H1 (cell line): ENCODE measurements at regions not wholly inside any gene's neighbourhood (a gene's known extent, or its start where the extent isn't known, plus 50 kb on each side); places are given as distances from the start of the nearest gene placed in this dataset.

Experiments
- CTCF ChIA-PET: fragments of 300-600 bp; sonication (Branson Sonifier 250); formaldehyde crosslinking; loops from one replicate; lab custom pipeline; 2021; ENCODE audit not compliant: partially characterized antibody; lab: Charles Lee
- POLR2A ChIA-PET: fragments of 300-600 bp; sonication (Branson Sonifier 250); formaldehyde crosslinking; loops from one replicate; lab custom pipeline; 2021; ENCODE audit warnings: inconsistent platforms; ENCODE audit not compliant: partially characterized antibody; lab: Charles Lee
- DNase-seq, 2 experiments: peaks; one replicate each; pipeline versions ENCODE4 v3.0.0 to v3.0.0-alpha.2; 2010 to 2022; ENCODE audit warnings: low spot score in 2 of 2, low read depth in 1 of 2, mixed read lengths in 1 of 2
- FAIRE-seq: peaks from 2 replicates; lab custom pipeline; 2011; peaks lifted over from hg19 to GRCh38; lab: Jason Lieb, UNC
- H2AFZ ChIP-seq: 2 replicates; pipeline ENCODE4 v1.8.1; 2012; ENCODE audit warnings: low read length, inconsistent platforms
- H2AK5ac ChIP-seq: 2 replicates; pipeline ENCODE4 v1.6.1; 2013; ENCODE audit warnings: low read depth, low read length
- H2BK120ac ChIP-seq: replicated peaks from 2 replicates; pipeline ENCODE3; 2013; ENCODE audit warnings: low read depth, low read length, inconsistent platforms
- H2BK12ac ChIP-seq: 2 replicates; pipeline ENCODE4 v1.6.1; 2013; ENCODE audit warnings: low read depth, low read length
- H2BK15ac ChIP-seq: 2 replicates; pipeline ENCODE4 v1.6.1; 2013; ENCODE audit warnings: low read length
- H2BK20ac ChIP-seq: 2 replicates; pipeline ENCODE4 v1.6.1; 2013; ENCODE audit warnings: low read length
- H2BK5ac ChIP-seq: 2 replicates; pipeline ENCODE4 v1.6.1; 2013; ENCODE audit warnings: low read depth, low read length
- H3K14ac ChIP-seq: 2 replicates; pipeline ENCODE4 v1.6.1; 2013; ENCODE audit warnings: inconsistent platforms; ENCODE audit not compliant: insufficient read length
- H3K18ac ChIP-seq: 2 replicates; pipeline ENCODE4 v1.6.1; 2013; ENCODE audit warnings: low read length; ENCODE audit errors: extremely low read depth
- H3K23ac ChIP-seq: 2 replicates; pipeline ENCODE4 v1.6.1; 2013; ENCODE audit warnings: inconsistent platforms; ENCODE audit not compliant: insufficient read length
- H3K23me2 ChIP-seq: 2 replicates; pipeline ENCODE4 v1.6.1; 2013; ENCODE audit warnings: low read depth, low read length
- H3K27ac ChIP-seq: 2 replicates; pipeline ENCODE4 v1.6.1; 2011; ENCODE audit warnings: low read depth, low read length, inconsistent platforms
- H3K27me3 ChIP-seq, 4 experiments: replicated peaks in 1 of 4; 1 replicate in 1 of 4; 2 replicates in 3 of 4; pipeline versions ENCODE4 v1.6.1 to v1.8.1; 2011 to 2013; ENCODE audit warnings: low read length in 3 of 4, mild to moderate bottlenecking in 3 of 4, inconsistent platforms in 2 of 4, mixed read lengths in 2 of 4, moderate library complexity in 1 of 4; ENCODE audit not compliant: control insufficient read depth in 3 of 4, insufficient read depth in 3 of 4; ENCODE audit errors: extremely low read depth in 1 of 4
- H3K36me3 ChIP-seq, 4 experiments: 2 replicates each; pipeline versions ENCODE4 v1.6.1 to v1.8.1; 2011 to 2013; ENCODE audit warnings: mild to moderate bottlenecking in 4 of 4, low read length in 3 of 4, moderate library complexity in 2 of 4, control low read depth in 1 of 4, inconsistent platforms in 1 of 4; ENCODE audit not compliant: insufficient read depth in 4 of 4, control insufficient read depth in 2 of 4
- H3K4ac ChIP-seq: replicated peaks from 2 replicates; pipeline ENCODE3; 2013; ENCODE audit warnings: low read length, low read depth, mixed read lengths, inconsistent platforms; ENCODE audit not compliant: insufficient read length
- H3K4me1 ChIP-seq, 4 experiments: replicated peaks in 1 of 4; 1 replicate in 1 of 4; 2 replicates in 3 of 4; pipeline versions ENCODE4 v1.6.1 to v1.8.1; 2011 to 2013; ENCODE audit warnings: low read length in 3 of 4, inconsistent platforms in 2 of 4, mixed read lengths in 1 of 4; ENCODE audit not compliant: insufficient read depth in 4 of 4, control insufficient read depth in 3 of 4
- H3K4me2 ChIP-seq, 2 experiments: 2 replicates each; pipeline versions ENCODE4 v1.6.1 to v1.8.1; 2011 to 2013; ENCODE audit warnings: low read depth in 2 of 2, low read length in 2 of 2, control low read depth in 1 of 2, inconsistent platforms in 1 of 2, mild to moderate bottlenecking in 1 of 2; ENCODE audit not compliant: insufficient read depth in 1 of 2
- H3K4me3 ChIP-seq, 4 experiments: fragments of 200-600, 300-600 bp in 1 of 4; sonication (generic), shearing (Covaris generic), sonication (Bioruptor Twin) in 1 of 4; 2 replicates each; pipeline versions ENCODE4 v1.5.1 to v1.8.1; 2011 to 2016; ENCODE audit warnings: low read length in 4 of 4, low read depth in 3 of 4, control low read depth in 2 of 4, inconsistent platforms in 2 of 4, mild to moderate bottlenecking in 2 of 4, mixed read lengths in 1 of 4, moderate library complexity in 1 of 4; ENCODE audit not compliant: insufficient read depth in 2 of 4; ENCODE audit errors: extremely low read depth in 1 of 4
- H3K56ac ChIP-seq: replicated peaks from 2 replicates; pipeline ENCODE3; 2013; ENCODE audit warnings: low read depth, mild to moderate bottlenecking, mixed read lengths, low read length, inconsistent platforms; ENCODE audit not compliant: insufficient read length
- H3K79me1 ChIP-seq: 2 replicates; pipeline ENCODE4 v1.6.1; 2013; ENCODE audit warnings: low read depth, low read length, control low read depth
- H3K79me2 ChIP-seq, 2 experiments: 2 replicates each; pipeline versions ENCODE4 v1.6.1 to v1.8.1; 2012 to 2013; ENCODE audit warnings: low read length in 2 of 2, mild to moderate bottlenecking in 2 of 2, inconsistent platforms in 1 of 2; ENCODE audit not compliant: insufficient read depth in 2 of 2, control insufficient read depth in 1 of 2
- H3K9ac ChIP-seq, 4 experiments: replicated peaks in 1 of 4; 1 replicate in 1 of 4; 2 replicates in 3 of 4; pipeline versions ENCODE4 v1.6.1 to v1.8.1; 2011 to 2013; ENCODE audit warnings: low read depth in 3 of 4, low read length in 3 of 4, control low read depth in 2 of 4, mild to moderate bottlenecking in 2 of 4, moderate library complexity in 2 of 4, inconsistent platforms in 1 of 4; ENCODE audit errors: extremely low read depth in 1 of 4
- H3K9me3 ChIP-seq, 2 experiments: 2 replicates each; pipeline versions ENCODE4 v1.6.1 to v1.8.1; 2012 to 2013; ENCODE audit warnings: mild to moderate bottlenecking in 2 of 2, moderate library complexity in 2 of 2, control low read depth in 1 of 2, inconsistent platforms in 1 of 2, low read depth in 1 of 2, low read length in 1 of 2, mixed read lengths in 1 of 2; ENCODE audit not compliant: insufficient read depth in 2 of 2
- H4K20me1 ChIP-seq, 2 experiments: replicated peaks in 1 of 2; 2 replicates each; pipeline versions ENCODE3 to v1.8.1; 2011 to 2013; ENCODE audit warnings: inconsistent platforms in 2 of 2, low read length in 2 of 2, mild to moderate bottlenecking in 1 of 2; ENCODE audit not compliant: insufficient read depth in 2 of 2, control insufficient read depth in 1 of 2
- H4K5ac ChIP-seq: 2 replicates; pipeline ENCODE4 v1.6.1; 2013; ENCODE audit warnings: low read length, low read depth, mixed read lengths, inconsistent platforms; ENCODE audit not compliant: insufficient read length
- H4K8ac ChIP-seq: 2 replicates; pipeline ENCODE4 v1.8.0; 2013; ENCODE audit warnings: mild to moderate bottlenecking, moderate library complexity, low read length, inconsistent platforms; ENCODE audit not compliant: insufficient read depth; ENCODE audit errors: extremely low read depth
- H4K91ac ChIP-seq: replicated peaks from 2 replicates; pipeline ENCODE3; 2013; ENCODE audit warnings: low read length, mixed read lengths, inconsistent platforms; ENCODE audit not compliant: insufficient read length
- ASH2L ChIP-seq: fragments of 200-600, 300-600 bp; sonication (generic); IDR thresholded peaks from one replicate; pipeline ENCODE4 v1.7.1; 2017; ENCODE audit warnings: low read length
- E2F6 ChIP-seq: IDR thresholded peaks from 2 replicates; pipeline ENCODE4 v1.6.1; 2012; ENCODE audit warnings: inconsistent platforms
- GABPA ChIP-seq: IDR thresholded peaks from 2 replicates; pipeline ENCODE4 v1.6.1; 2011; ENCODE audit warnings: mild to moderate bottlenecking, low read length, moderate library complexity, borderline replicate concordance; ENCODE audit not compliant: insufficient read depth
- JUN ChIP-seq: IDR thresholded peaks from 2 replicates; pipeline ENCODE4 v1.6.1; 2011; ENCODE audit warnings: low read depth, mild to moderate bottlenecking, improper control_type of control experiment, low read length
- KDM4A ChIP-seq: IDR thresholded peaks from one replicate; pipeline ENCODE4 v1.7.1; 2012; ENCODE audit warnings: low read depth, mild to moderate bottlenecking, moderate library complexity, low read length, inconsistent platforms; ENCODE audit not compliant: severe bottlenecking
- POLR2A ChIP-seq, 2 experiments: IDR thresholded peaks; 1 replicate in 1 of 2; 2 replicates in 1 of 2; pipeline ENCODE4 v1.6.1; 2011; ENCODE audit warnings: low read depth in 2 of 2, low read length in 2 of 2, mild to moderate bottlenecking in 2 of 2; ENCODE audit errors: control extremely low read depth in 1 of 2
- RFX5 ChIP-seq: IDR thresholded peaks from 2 replicates; pipeline ENCODE4 v1.6.1; 2011; ENCODE audit warnings: low read depth, low read length, improper control_type of control experiment, borderline replicate concordance
- SAP30 ChIP-seq: fragments of 300-600 bp; sonication (generic); IDR thresholded peaks from 2 replicates; pipeline ENCODE4 v1.7.1; 2012; ENCODE audit warnings: low read length, moderate library complexity, mild to moderate bottlenecking, inconsistent platforms; ENCODE audit not compliant: insufficient read depth, insufficient replicate concordance
- SIN3A ChIP-seq, 2 experiments: IDR thresholded peaks in 1 of 2; conservative IDR thresholded peaks in 1 of 2; 2 replicates each; pipeline ENCODE4 v1.6.1; 2011 to 2012; ENCODE audit warnings: low read length in 2 of 2, improper control_type of control experiment in 1 of 2, low read depth in 1 of 2, mild to moderate bottlenecking in 1 of 2
- SP1 ChIP-seq: IDR thresholded peaks from 2 replicates; pipeline ENCODE4 v1.6.1; 2011; ENCODE audit warnings: low read depth, low read length
- SUZ12 ChIP-seq: fragments of 200-600 bp; sonication (generic); IDR thresholded peaks from 2 replicates; pipeline ENCODE4 v1.6.1; 2012; ENCODE audit warnings: mild to moderate bottlenecking, inconsistent platforms, low read length, moderate library complexity, mixed read lengths
- WGBS, 2 experiments: shearing (Covaris generic) in 1 of 2; methylation state at CpG; one replicate each; pipeline versions ENCODE4 v1.1.6 to v1.1.7; 2013 to 2015; ENCODE audit warnings: low lambda C conversion rate in 2 of 2, mixed read lengths in 2 of 2, inconsistent platforms in 1 of 2, low coverage in 1 of 2, missing lambda C conversion rate in 1 of 2; ENCODE audit not compliant: insufficient replicate concordance in 2 of 2, insufficient coverage in 1 of 2, insufficient read length in 1 of 2; ENCODE audit errors: extremely low coverage in 1 of 2, missing lambda C conversion rate in 1 of 2; 5-methylcytosine and 5-hydroxymethylcytosine counted together

GRCh38 chr4:100708776-100709175 is 191.0 kb upstream of the EMCN start:
- Histone ChIP-seq H3K9me3 (no peaks in the 10 kb centered on the region), H3K23me2 (no peaks in the 10 kb centered on the region), H2BK15ac (no peak overlapping the region), H2AK5ac (no peak overlapping the region), H2BK20ac (no peak overlapping the region), H4K5ac (no peak overlapping the region), H4K8ac (no peak overlapping the region), H3K4me1 (no peaks in the 10 kb centered on the region), H2BK12ac (no peak overlapping the region), H3K23ac (no peak overlapping the region), H4K20me1 (no peaks in the 10 kb centered on the region)
- TF ChIP-seq ASH2L (no peak), KDM4A (no peak), JUN (no peak), SP1 (no peak), SAP30 (no peak), GABPA (no peak), SIN3A (conservative IDR thresholded peaks at IDR 0.05 in 1 of 2, IDR thresholded peaks at IDR 0.05 in 1 of 2; ENCODE audit: low read depth in 1 of 2, low read length in 2 of 2) (no peak), POLR2A (IDR thresholded peaks at IDR 0.05; ENCODE audit: control extremely low read depth in 1 of 2, low read depth in 2 of 2, low read length in 2 of 2) (no peak), RFX5 (no peak), E2F6 (no peak), SUZ12 (no peak)
- TF ChIP-seq, all 59 proteins: peak for 0
- no peaks in the 10 kb centered on the region for H3K36me3 ChIP-seq
- H2BK120ac ChIP-seq = no peak overlapping the region
- H3K4me3 ChIP-seq = no peak overlapping the region
- H3K4me2 ChIP-seq = no peak overlapping the region
- H3K14ac ChIP-seq = no peak overlapping the region
- H3K79me2 ChIP-seq = no peaks in the 10 kb centered on the region
- no peak overlapping the region for H4K91ac ChIP-seq
- 86% methylated on average over 4 of the region's 4 CpGs; no CpG with 5 or more reads in 1 of the 2 experiments for WGBS, 2 experiments
- POLR2A ChIA-PET = no interaction called here
- CTCF ChIA-PET = no interaction called here
- H3K56ac ChIP-seq = no peak overlapping the region
- DNase-seq (no peak), FAIRE-seq (no peak)
- no peak overlapping the region for H3K4ac ChIP-seq
- no peak overlapping the region for H2AFZ ChIP-seq
- H3K79me1 ChIP-seq = no peaks in the 10 kb centered on the region
- H3K9ac ChIP-seq = no peak overlapping the region
- H3K27ac ChIP-seq = no peak overlapping the region
- H3K27me3 ChIP-seq = no peaks in the 10 kb centered on the region
- no peak overlapping the region for H3K18ac ChIP-seq
- H2BK5ac ChIP-seq = no peak overlapping the region
